ENCODE measurements at regions not wholly inside any gene's neighbourhood (a gene's known extent, or its start where the extent isn't known, plus 50 kb on each side); places are given as distances from the start of the nearest gene placed in this dataset.
"Not testable (repeated sequence)": the region's sequence is repeated elsewhere in the genome, so short reads cannot be mapped to it uniquely, and the experiment has no call there.

- no peak for DNase-seq
These were observed 214.4 kb upstream of the CBLB start for GRCh38 chr3:106083207-106083606.

- DNase-seq: no peak
These were observed 215.0 kb upstream of the CBLB start for GRCh38 chr3:106083854-106084253.

GRCh38 chr3:106086038-106086437 lies 217.2 kb upstream of the CBLB start:
- no peak for DNase-seq

- no peak for DNase-seq
These were observed 217.8 kb upstream of the CBLB start for GRCh38 chr3:106086636-106087035.

- DNase-seq: no peak
These were observed 219.5 kb upstream of the CBLB start for GRCh38 chr3:106088304-106088703.

GRCh38 chr3:106088899-106089298 lies 220.1 kb upstream of the CBLB start:
- DNase-seq: no peak

- DNase-seq: no peak
These were observed 221.0 kb upstream of the CBLB start for GRCh38 chr3:106089806-106090205.

- DNase-seq: no peak
These were observed 224.0 kb upstream of the CBLB start for GRCh38 chr3:106092792-106093191.

- no peak for DNase-seq
These were observed 224.8 kb upstream of the CBLB start for GRCh38 chr3:106093616-106094015.

- no peak for DNase-seq
These were observed 229.1 kb upstream of the CBLB start for GRCh38 chr3:106097817-106098435.

- no peak for DNase-seq
These were observed 234.6 kb upstream of the CBLB start for GRCh38 chr3:106103383-106103782.

- DNase-seq: no peak
These were observed 235.3 kb upstream of the CBLB start for GRCh38 chr3:106104078-106104477.

- DNase-seq: no peak
These were observed 240.1 kb upstream of the CBLB start for GRCh38 chr3:106108925-106109324.

- DNase-seq: not testable (repeated sequence)
These were observed 243.7 kb upstream of the CBLB start for GRCh38 chr3:106112561-106112960.

GRCh38 chr3:106113747-106114146 lies 244.9 kb upstream of the CBLB start:
- no peak for DNase-seq

- DNase-seq: no peak
These were observed 245.4 kb upstream of the CBLB start for GRCh38 chr3:106114220-106114619.

GRCh38 chr3:106114848-106115247 lies 246.0 kb upstream of the CBLB start:
- no peak for DNase-seq

GRCh38 chr3:106115557-106115956 lies 246.7 kb upstream of the CBLB start:
- DNase-seq: no peak

- no peak for DNase-seq
These were observed 248.1 kb upstream of the CBLB start for GRCh38 chr3:106116733-106117489.

- DNase-seq: no peak
These were observed 248.7 kb upstream of the CBLB start for GRCh38 chr3:106117490-106117858.

- DNase-seq: no peak
These were observed 250.8 kb upstream of the CBLB start for GRCh38 chr3:106119614-106120082.

- DNase-seq: no peak
These were observed 251.5 kb upstream of the CBLB start for GRCh38 chr3:106120356-106120755.

GRCh38 chr3:106121491-106122289 lies 252.9 kb upstream of the CBLB start:
- no peak for DNase-seq

GRCh38 chr3:106124818-106125217 lies 256.0 kb upstream of the CBLB start:
- no peak for DNase-seq
